ENCODE measurements at regions not wholly inside any gene's neighbourhood (a gene's known extent, or its start where the extent isn't known, plus 50 kb on each side); places are given as distances from the start of the nearest gene placed in this dataset.

DNA sequence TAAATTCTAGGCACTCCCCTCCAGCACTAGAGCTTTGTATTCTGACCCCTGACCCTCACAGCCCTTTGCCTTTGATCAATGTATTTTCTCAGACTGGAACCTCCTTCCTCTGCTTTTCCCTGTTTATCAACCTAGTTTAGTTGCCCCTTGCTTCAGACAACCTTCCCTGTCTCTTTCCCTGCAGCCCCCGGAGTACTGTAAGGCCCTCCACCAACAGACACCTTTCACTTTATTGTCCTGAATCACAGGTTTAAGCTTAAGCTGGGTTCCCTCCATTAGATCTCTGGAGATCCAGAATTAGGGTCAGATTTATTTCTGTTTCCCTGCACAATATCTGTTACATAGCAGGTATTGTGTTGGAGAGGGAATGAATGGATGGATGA, 140.2 kb downstream of the DDX1 start:
- TF ChIP-seq EZH2 (optimal IDR thresholded peaks at IDR 0.05; ENCODE audit: low read depth, low read length) = no peak
- TF ChIP-seq EZH2phosphoT487 (IDR thresholded peaks at IDR 0.05; ENCODE audit: low read length) = no peak
- TF ChIP-seq, protein P1, sequence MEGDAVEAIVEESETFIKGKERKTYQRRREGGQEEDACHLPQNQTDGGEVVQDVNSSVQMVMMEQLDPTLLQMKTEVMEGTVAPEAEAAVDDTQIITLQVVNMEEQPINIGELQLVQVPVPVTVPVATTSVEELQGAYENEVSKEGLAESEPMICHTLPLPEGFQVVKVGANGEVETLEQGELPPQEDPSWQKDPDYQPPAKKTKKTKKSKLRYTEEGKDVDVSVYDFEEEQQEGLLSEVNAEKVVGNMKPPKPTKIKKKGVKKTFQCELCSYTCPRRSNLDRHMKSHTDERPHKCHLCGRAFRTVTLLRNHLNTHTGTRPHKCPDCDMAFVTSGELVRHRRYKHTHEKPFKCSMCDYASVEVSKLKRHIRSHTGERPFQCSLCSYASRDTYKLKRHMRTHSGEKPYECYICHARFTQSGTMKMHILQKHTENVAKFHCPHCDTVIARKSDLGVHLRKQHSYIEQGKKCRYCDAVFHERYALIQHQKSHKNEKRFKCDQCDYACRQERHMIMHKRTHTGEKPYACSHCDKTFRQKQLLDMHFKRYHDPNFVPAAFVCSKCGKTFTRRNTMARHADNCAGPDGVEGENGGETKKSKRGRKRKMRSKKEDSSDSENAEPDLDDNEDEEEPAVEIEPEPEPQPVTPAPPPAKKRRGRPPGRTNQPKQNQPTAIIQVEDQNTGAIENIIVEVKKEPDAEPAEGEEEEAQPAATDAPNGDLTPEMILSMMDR (IDR thresholded peaks at IDR 0.05; ENCODE audit: low read length) = no peak
- no peaks in the 10 kb centered on the region for H3F3A ChIP-seq (ENCODE audit: insufficient read depth, low read length)
- H3K4me3 ChIP-seq (ENCODE audit: low read length) = no peak overlapping the region
- no peak overlapping the region for H3K4me2 ChIP-seq (ENCODE audit: low read depth, low read length)
- H3K9me2 ChIP-seq (replicated peaks; ENCODE audit: insufficient read depth, low read length) = no peaks in the 10 kb centered on the region
- H3K27me3 ChIP-seq (replicated peaks; ENCODE audit: insufficient read depth, low read length) = no peaks in the 10 kb centered on the region
- H3K79me2 ChIP-seq (ENCODE audit: low read length) = no peaks in the 10 kb centered on the region
- H3K9ac ChIP-seq (ENCODE audit: low read length) = no peak overlapping the region
- H3K4me1 ChIP-seq (ENCODE audit: low read length) = no peaks in the 10 kb centered on the region
- DNase-seq = no peak
- H3K9me3 ChIP-seq (replicated peaks; ENCODE audit: insufficient read depth, low read length) = no peaks in the 10 kb centered on the region
- H4K20me1 ChIP-seq (ENCODE audit: insufficient read depth, low read length) = no peaks in the 10 kb centered on the region
- no peaks in the 10 kb centered on the region for H3K36me3 ChIP-seq (replicated peaks; ENCODE audit: insufficient read depth, low read length)
- no peak overlapping the region for H3K27ac ChIP-seq (ENCODE audit: low read length)
- H2AFZ ChIP-seq (ENCODE audit: low read length) = no peak overlapping the region

DNA sequence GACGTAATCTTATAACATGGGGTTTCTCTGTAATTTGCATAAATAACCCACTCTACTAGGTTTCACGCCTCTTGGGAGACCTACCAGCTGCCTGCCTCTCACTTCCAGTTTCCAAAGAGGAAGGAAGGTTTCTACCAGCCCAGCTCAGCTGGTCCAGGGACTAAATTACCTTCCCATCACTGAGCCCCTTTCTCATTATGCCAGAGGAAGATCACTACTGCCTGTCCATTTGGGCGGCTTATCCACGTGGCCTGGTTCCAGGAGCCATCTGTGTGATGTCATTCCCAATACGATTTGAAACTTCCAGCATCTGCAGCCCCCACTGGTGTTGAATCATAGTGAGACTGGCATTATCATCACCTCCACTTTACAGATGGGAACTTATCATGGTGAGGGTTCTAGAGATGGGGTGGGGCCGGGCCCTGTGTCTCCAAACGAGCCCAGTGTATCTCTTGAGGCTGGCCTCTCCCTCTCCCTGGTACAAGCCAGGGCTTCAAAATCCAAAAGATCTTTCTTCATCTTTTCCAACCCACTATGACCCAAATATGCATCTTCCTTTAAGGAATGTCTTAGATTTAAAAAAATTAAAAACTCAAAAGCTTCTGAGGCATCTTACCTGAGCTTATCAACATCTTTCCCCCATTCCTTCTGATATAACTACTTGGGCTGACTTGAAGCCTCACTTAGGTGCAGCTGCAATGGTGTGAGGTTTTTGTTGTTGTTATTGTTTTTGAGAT, 140.8 kb downstream of the DDX1 start:
- H4K20me1 ChIP-seq (ENCODE audit: insufficient read depth, low read length) = no peaks in the 10 kb centered on the region
- no peak overlapping the region for H3K4me3 ChIP-seq (ENCODE audit: low read length)
- no peaks in the 10 kb centered on the region for H3K79me2 ChIP-seq (ENCODE audit: low read length)
- TF ChIP-seq, protein P1 (IDR thresholded peaks at IDR 0.05; ENCODE audit: low read length) = no peak
- TF ChIP-seq EZH2phosphoT487 (IDR thresholded peaks at IDR 0.05; ENCODE audit: low read length) = no peak
- no peak for TF ChIP-seq EZH2 (optimal IDR thresholded peaks at IDR 0.05; ENCODE audit: low read depth, low read length)
- no peaks in the 10 kb centered on the region for H3K9me2 ChIP-seq (replicated peaks; ENCODE audit: insufficient read depth, low read length)
- H3K9ac ChIP-seq (ENCODE audit: low read length) = no peak overlapping the region
- no peaks in the 10 kb centered on the region for H3F3A ChIP-seq (ENCODE audit: insufficient read depth, low read length)
- H3K4me1 ChIP-seq (ENCODE audit: low read length) = no peaks in the 10 kb centered on the region
- no peak overlapping the region for H3K27ac ChIP-seq (ENCODE audit: low read length)
- H2AFZ ChIP-seq (ENCODE audit: low read length) = no peak overlapping the region
- no peaks in the 10 kb centered on the region for H3K27me3 ChIP-seq (replicated peaks; ENCODE audit: insufficient read depth, low read length)
- no peaks in the 10 kb centered on the region for H3K9me3 ChIP-seq (replicated peaks; ENCODE audit: insufficient read depth, low read length)
- peak; percentile 10 for DNase-seq
- H3K36me3 ChIP-seq (replicated peaks; ENCODE audit: insufficient read depth, low read length) = no peaks in the 10 kb centered on the region
- no peak overlapping the region for H3K4me2 ChIP-seq (ENCODE audit: low read depth, low read length)

DNA sequence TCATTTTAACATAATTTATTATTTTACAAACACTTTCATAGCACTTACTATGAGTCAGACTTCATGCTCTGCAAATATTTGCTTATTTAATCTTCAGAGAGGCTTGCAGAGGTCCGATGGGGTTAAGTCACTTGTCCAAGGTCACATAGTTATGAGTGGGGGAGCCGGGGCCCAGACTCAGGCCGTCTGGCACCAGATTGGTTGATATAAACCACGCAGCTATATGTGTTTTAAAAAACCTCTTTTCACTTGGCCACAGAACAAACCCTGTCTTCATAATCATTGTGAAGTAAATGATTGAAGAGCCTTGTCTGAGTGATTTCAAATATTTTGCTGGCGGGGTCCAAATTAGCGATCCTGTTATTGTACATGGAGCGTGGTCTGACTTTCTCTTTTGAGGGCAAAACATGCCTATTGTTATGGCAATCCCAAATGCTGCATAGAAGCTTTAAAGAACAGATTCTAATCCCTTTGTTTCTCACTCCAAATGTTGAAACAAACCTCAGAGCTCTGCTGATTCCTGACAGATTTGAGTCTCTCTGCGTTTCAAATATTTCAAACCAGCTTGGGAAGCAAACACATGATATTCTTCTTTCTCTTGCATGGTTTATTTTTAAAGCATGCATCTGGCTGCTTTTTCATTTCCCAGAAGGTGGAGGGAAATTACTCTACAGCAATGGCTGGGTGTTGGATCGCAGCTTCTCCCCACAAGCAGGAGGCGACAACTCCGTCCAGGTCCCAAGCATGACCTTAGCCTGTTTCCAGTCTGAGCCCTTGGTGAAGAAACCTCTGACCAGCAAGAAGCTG, 142.4 kb downstream of the DDX1 start:
- no peaks in the 10 kb centered on the region for H3K36me3 ChIP-seq (replicated peaks; ENCODE audit: insufficient read depth, low read length)
- no peaks in the 10 kb centered on the region for H3K4me1 ChIP-seq (ENCODE audit: low read length)
- no peak overlapping the region for H3K27ac ChIP-seq (ENCODE audit: low read length)
- H3K4me2 ChIP-seq (ENCODE audit: low read depth, low read length) = no peak overlapping the region
- no peak for DNase-seq
- H4K20me1 ChIP-seq (ENCODE audit: insufficient read depth, low read length) = no peaks in the 10 kb centered on the region
- no peaks in the 10 kb centered on the region for H3K9me3 ChIP-seq (replicated peaks; ENCODE audit: insufficient read depth, low read length)
- no peaks in the 10 kb centered on the region for H3K9me2 ChIP-seq (replicated peaks; ENCODE audit: insufficient read depth, low read length)
- TF ChIP-seq EZH2 (optimal IDR thresholded peaks at IDR 0.05; ENCODE audit: low read depth, low read length) (no peak), EZH2phosphoT487 (IDR thresholded peaks at IDR 0.05; ENCODE audit: low read length) (no peak)
- TF ChIP-seq, protein P1 (IDR thresholded peaks at IDR 0.05; ENCODE audit: low read length) = no peak
- no peak overlapping the region for H3K4me3 ChIP-seq (ENCODE audit: low read length)
- H2AFZ ChIP-seq (ENCODE audit: low read length) = no peak overlapping the region
- no peak overlapping the region for H3K9ac ChIP-seq (ENCODE audit: low read length)
- H3K79me2 ChIP-seq (ENCODE audit: low read length) = no peaks in the 10 kb centered on the region
- no peaks in the 10 kb centered on the region for H3F3A ChIP-seq (ENCODE audit: insufficient read depth, low read length)
- H3K27me3 ChIP-seq (replicated peaks; ENCODE audit: insufficient read depth, low read length) = no peaks in the 10 kb centered on the region
